IPS DF 4.7 (cell line): ENCODE measurements at regions not wholly inside any gene's neighbourhood (a gene's known extent, or its start where the extent isn't known, plus 50 kb on each side); places are given as distances from the start of the nearest gene placed in this dataset.
"Not testable (repeated sequence)": the region's sequence is repeated elsewhere in the genome, so short reads cannot be mapped to it uniquely, and the experiment has no call there.

Experiments used
- DNase-seq: peaks from one replicate; pipeline ENCODE4 v3.0.0-alpha.2; 2013; ENCODE audit warnings: low spot score; ENCODE audit errors: extremely low read depth

GRCh38 chr2:185988907-185989306 lies 250.3 kb downstream of the FSIP2 start:
- DNase-seq = not testable (repeated sequence)

DNA sequence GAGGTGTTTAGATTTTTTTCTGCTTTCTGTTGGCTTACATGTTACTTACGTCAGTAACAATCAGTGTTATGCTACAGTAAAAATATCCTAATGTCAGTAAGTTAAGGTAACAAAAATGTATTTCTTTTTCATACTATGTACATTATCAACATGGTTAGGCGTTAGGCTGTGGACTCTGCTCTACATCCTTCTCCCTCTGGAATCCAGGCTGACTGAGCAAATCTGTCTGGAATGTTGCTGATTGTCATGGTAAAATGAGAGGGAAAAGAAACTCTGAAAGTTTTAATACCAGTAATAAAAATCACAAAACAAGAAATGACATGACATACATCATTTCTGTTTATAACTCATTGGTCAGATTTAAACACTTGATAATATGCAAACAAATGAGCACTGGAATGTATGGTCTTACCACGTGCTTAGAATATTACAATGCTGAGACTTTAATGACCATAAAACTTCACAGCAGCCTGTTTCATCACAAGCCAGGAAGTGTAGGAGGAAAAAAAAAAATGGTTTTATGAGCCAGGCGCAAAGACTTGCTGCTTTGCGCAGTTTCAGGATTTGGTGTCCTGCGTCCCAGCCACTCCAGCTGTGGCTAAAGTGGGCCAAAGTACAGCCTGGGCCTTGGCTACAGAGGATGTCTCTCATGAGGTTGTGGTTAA lies 252.4 kb downstream of the FSIP2 start:
- no peak for DNase-seq

DNA sequence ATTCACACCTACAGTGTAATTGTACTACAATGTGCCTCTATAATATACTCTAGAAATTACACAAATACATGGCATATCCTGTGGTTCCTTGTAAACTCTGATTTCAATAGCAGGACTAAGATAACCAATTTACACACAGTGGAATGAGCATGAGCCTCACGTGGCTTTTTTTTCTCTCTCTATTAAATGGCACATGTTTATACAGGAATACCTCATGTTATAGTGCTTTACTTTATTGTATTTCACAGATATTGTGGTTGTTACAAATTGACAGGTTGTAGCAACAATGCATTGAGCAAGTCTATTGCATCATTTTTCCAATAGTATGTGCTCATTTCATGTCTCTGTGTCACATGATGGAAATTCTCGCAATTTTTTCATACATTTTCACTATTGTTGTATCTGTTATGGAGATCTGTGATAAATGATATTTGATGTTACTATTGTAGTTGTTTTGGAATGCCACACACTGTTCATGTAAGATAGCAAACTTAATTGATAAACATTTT lies 260.0 kb downstream of the FSIP2 start:
- DNase-seq = no peak

DNA sequence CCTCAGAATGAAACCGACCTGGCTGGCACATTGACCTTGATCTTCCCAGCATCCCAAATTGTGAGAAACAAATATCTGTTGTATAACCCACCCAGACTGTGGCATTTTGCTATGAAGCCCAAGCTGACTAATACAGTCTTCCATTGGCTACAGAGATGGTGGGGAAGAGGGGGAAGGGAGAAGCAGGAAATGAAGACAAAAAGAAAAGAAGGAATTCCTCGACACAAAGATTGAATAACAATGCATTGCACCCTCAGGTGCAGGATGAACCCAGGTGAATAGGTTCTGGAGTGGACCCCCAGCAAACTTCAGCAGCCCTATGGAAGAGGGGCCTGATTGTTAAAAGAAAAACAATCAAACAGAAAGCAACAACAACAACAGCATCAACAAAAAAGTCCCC lies 270.7 kb downstream of the FSIP2 start:
- DNase-seq = peak; percentile 14

DNA sequence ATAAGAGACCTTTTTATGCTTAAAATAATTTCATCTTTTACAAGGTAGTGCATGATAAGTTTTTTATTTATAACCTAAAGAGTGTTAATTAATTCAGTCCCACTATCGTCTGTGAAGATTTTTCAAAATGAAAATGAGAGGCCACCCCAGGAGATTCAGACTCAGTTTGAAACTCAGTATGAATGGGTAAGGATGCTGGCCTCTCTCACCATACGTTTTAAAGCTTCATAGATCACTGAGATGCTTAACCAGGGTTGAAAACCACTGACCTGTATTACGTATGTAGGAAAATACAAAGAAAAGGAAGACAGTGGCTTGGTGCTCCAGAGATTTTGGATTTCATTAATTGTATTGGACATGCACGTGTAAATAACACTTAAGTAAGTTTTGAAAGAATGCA lies 278.7 kb downstream of the FSIP2 start:
- DNase-seq = no peak

DNA sequence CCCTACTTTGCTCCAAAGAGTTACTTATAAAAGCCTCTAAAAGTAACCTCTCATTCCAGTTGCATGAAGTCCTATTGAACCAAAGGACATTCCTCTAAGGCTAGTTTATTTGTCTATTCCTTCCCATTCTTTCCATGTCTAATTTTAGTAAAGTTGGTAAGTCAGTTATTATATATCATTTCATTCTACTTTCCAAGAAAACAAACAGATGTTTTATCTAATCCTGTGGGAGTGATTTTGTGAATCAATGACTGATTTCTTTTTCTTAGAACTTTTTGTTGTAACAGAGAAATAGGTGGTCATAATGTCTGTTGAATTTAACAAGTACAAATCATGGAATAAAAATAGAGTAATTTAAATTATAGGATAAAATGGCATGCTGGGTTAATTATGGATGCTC lies 286.3 kb downstream of the FSIP2 start:
- no peak for DNase-seq

GRCh38 chr2:186027922-186028321 lies 289.3 kb downstream of the FSIP2 start:
- DNase-seq = no peak

DNA sequence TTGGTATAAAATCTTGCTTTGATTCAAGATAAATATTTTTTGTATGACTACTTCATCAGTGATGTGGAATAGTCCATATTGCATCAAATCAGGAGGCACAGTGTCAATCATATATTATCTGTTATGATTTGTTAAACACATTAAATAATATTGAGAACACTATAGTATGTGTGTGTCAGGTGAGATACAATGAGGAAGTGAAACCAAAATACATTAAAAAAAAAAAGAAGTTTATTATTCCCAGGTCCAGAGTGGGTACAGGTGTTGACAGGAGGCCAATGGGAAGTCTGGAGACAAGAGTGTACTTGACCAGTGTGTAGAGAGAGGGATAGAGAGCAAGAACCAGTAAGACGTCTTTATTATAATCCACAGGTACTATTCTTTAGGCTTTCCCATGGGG lies 292.6 kb downstream of the FSIP2 start:
- no peak for DNase-seq

DNA sequence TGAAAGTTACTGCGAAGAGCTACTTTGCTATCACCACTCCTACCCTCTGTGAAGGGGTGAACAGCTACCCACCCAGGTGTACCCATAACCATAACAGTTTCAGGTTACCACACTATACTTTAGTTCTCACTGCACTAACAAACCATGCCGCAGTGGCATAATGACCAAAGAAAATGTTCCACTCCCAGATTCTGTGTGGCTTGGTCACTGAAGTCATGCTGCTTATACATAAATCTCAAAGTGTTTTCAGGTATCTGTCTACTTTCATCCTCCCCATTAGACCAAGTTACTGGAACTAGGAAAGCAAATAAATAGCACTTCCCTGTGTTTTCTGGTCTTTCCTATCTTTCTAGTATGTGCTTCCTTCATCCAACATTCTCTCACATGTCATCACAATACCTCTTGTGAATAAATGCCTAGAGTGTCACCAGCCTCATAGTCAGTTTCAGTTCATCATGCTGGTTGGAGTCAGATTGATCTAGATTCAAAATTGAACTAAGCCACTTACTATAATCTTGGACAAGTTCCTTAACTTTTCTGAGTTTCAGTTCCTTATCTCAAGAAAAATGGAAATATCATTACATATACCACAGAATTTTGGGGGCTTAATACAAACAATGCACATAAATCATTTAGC lies 293.6 kb downstream of the FSIP2 start:
- no peak for DNase-seq

DNA sequence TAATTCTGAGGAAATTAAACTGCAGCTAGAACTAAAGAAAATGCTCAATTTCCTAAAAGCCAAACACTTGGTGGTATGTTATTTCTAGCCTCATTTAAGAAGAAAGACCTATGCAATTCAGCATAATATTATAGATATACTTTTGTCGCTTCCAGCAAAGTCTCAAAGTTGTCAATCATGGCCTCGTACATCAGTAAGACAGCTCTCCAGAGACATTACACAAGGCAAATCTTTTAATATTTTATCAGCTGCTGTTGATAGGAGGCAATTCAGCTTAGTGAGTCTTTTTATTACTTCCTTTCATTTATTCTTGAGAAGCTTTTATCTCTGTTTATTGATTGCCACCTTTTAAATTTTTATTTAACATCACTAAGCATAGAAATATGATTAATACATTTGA lies 294.3 kb downstream of the FSIP2 start:
- no peak for DNase-seq

- no peak for DNase-seq
Measured at GRCh38 chr2:186033541-186033940, 294.9 kb downstream of the FSIP2 start.

DNA sequence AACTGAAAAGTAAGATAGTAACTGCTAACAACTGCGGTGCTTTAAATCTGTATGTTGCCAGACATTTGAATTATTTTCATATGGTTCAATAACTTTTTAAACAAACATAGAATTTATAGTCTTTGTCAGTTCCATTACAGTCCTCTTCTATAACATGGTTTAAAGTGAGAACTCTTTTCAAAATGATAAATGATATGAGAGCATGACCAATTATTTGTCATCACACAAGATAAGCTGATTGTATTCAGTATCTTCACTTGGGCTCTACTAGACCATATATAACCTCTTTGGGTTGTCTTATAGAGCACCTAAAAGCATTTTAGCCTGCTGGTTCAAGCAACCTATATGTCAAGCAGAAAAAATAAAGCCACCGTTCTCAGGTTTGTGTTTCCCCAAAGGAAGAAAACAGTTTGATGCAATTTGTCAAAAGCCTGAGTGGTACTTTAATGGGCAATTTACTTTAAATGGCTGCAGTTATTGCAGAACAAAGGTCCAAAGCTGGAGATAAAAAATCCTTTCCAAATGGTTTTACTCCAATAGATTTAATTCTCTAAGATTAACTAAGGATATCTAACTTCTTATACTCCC lies 298.4 kb downstream of the FSIP2 start:
- no peak for DNase-seq

GRCh38 chr2:186042207-186043028 lies 303.8 kb downstream of the FSIP2 start:
- DNase-seq = no peak

DNA sequence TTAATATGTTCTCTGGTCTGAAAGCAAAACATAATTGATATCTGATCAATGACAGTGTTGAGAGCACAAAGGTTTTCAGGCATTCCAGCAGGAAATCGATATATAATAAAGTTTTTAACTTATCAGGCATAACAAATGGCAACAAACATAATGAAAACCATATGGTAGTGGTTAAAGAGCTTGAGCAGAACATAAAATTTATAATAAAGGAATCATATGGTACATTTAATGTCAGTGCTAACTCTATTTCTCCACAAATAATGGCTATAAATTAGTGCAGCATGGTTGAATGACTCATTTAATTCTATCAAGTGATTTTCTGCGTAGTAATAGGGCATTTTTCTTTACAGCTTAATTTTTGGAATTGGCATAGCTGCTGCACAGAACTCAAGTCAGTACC lies 306.2 kb downstream of the FSIP2 start:
- no peak for DNase-seq

DNA sequence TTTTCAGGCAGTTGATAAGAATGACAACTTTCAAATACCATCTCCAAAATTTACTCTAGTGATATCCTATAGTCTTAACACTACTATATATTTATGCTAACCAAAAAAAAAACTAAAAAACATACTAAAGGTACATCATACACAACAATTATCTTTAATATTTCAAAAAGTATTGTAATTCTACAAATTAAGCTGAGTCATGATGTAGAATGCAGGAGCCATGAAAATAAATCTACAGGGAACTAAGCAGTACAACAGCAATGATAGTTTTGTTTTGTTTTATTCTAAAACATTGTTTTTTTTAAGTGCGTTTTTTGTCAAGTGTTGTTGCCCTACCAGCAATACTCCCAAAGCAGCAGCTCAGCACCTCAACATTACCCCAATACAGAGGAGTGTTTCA lies 314.3 kb downstream of the FSIP2 start:
- no peak for DNase-seq

GRCh38 chr2:186058614-186059013 lies 320.0 kb downstream of the FSIP2 start:
- DNase-seq = no peak

GRCh38 chr2:186059096-186059495 lies 320.5 kb downstream of the FSIP2 start:
- no peak for DNase-seq

DNA sequence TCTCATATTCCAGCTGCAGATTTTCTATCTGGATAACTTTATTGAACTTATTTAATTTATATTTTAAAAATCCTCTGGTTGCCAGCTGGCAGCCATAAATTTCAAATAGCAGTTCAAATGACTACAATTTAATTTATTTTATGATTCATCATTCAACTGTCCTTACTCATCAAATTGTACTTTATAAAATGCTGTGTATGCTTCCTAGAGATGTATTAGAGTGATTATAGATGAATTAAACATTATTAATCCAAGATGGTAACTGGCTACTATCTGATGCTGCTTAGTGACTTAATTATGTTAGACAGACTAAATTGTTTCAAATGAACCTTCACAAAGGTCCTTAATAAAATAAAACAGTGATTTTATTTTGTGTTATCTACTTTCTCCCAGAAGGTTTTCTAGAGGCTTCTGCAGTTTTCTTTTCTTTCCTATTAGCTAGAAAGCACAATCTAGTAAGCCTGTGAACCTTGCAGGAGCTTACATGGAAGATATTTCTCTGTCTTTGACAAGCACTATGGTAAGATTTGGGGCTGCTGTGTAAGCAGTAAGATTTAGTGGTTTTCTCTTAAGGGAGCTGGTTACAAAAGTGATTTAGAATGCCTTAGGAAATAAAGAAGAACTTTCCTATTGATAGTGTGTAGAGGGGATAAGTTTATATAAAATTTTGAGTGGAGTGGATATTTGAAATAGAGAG lies 322.3 kb downstream of the FSIP2 start:
- no peak for DNase-seq

DNA sequence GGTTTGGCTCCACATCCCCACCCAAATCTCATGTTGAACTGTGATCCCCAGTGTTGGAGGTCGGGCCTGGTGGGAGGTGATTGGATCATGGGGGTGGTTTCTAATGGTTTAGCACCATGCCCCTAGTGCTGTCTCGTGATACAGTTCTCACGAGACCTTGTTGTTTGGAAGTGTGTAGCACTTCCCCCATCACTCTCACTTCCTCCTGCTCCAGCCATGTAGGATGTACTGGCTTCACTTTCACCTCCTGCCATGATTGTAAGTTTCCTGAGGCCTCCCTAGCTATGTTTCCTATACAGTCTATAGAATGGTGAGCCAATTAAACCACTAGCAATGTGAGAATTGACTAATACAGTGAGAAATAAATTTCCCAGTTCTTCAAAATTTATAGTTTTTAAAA lies 325.9 kb downstream of the FSIP2 start:
- no peak for DNase-seq

DNA sequence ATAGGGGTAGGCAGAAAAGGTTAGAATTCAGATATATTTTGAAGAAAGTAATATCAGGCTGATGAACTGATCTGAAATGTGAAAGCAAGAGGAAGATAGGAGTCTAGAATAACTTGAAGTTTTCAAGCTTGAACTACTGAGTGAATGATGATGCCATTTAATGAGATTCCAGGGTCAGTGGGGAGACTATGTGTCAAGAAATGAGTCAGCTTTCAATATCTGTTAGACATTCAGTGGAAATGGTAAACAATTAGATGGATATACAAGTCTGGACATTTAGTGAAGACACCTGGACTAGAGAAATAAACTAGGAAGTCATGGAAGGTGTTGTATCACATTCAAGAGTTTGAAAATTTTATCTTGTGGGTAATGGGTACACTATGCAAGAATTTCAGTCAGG lies 326.9 kb downstream of the FSIP2 start:
- no peak for DNase-seq

DNA sequence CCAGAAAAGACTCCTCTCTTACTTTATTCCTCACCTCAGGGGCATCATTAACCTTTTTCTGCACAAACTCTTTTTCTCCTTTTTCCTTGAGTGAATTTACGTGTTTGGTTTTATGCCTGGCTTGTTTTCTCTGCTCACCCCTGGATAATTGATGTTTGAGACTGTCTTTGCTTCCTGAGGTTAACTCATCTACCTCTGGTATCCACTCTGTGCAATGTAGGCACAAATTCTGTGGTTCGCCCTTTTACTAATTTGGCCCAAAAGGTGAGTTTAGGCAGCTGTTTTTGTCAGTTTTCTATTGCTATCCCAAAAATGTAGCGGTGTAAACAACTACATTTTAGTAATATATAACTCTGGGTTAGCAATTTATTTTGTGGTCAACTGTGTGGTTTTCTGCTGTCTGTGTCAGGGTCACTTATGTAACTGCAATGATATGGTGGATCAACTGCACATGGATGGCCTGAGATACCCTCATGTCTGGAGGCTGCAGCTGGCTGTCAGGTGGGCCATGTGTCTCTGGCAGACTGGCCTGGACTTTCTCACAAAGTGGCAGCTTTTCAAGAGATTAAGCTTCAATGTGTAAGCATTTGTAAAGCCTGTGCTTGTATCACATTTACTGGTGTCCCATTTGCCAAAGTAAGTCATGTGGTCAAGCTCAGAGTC lies 329.7 kb downstream of the FSIP2 start:
- no peak for DNase-seq
